Epithelial cell of prostate (primary cell): ENCODE measurements at regions not wholly inside any gene's neighbourhood (a gene's known extent, or its start where the extent isn't known, plus 50 kb on each side); places are given as distances from the start of the nearest gene placed in this dataset.
"Not testable (repeated sequence)": the region's sequence is repeated elsewhere in the genome, so short reads cannot be mapped to it uniquely, and the experiment has no call there.

Source experiments
- DNase-seq: peaks from one replicate; pipeline ENCODE4 v3.0.0-alpha.2; 2011; ENCODE audit warnings: low read depth, low spot score
- H3K27ac ChIP-seq: fragments of 450-650 bp; 2 replicates; pipeline ENCODE4 v1.5.1; 2017; ENCODE audit warnings: mild to moderate bottlenecking

- DNase-seq, result no peak
- no peak overlapping the region for H3K27ac ChIP-seq
These were observed 52.6 kb upstream of the JUN start for GRCh38 chr1:58836408-58836807.

- no peak for DNase-seq
- no peak overlapping the region for H3K27ac ChIP-seq
These were observed 54.0 kb upstream of the JUN start for GRCh38 chr1:58837886-58838285.

GRCh38 chr1:58839147-58839795 lies 55.4 kb upstream of the JUN start:
- no peak for DNase-seq
- H3K27ac ChIP-seq, result no peak overlapping the region

- DNase-seq, result no peak
- H3K27ac ChIP-seq, result no peak overlapping the region
These were observed 56.3 kb upstream of the JUN start for GRCh38 chr1:58839846-58840835.

GRCh38 chr1:58841455-58841854 lies 57.6 kb upstream of the JUN start:
- no peak overlapping the region for H3K27ac ChIP-seq
- no peak for DNase-seq

- DNase-seq, result no peak
- no peak overlapping the region for H3K27ac ChIP-seq
These were observed 59.1 kb upstream of the JUN start for GRCh38 chr1:58842941-58843340.

GRCh38 chr1:58844176-58844575 lies 60.3 kb upstream of the JUN start:
- DNase-seq, result no peak
- H3K27ac ChIP-seq, result no peak overlapping the region

GRCh38 chr1:58845942-58846341 lies 62.1 kb upstream of the JUN start:
- no peak for DNase-seq
- H3K27ac ChIP-seq, result no peak overlapping the region

GRCh38 chr1:58848818-58849411 lies 65.1 kb upstream of the JUN start:
- H3K27ac ChIP-seq, result peak overlapping the region; percentile 89
- peak; percentile 97 for DNase-seq

GRCh38 chr1:58849551-58849950 lies 65.7 kb upstream of the JUN start:
- no peak for DNase-seq
- H3K27ac ChIP-seq, result peak overlapping the region; percentile 89

- peak overlapping the region; percentile 89 for H3K27ac ChIP-seq
- DNase-seq, result no peak
These were observed 66.8 kb upstream of the JUN start for GRCh38 chr1:58850636-58851035.

GRCh38 chr1:58852731-58853485 lies 69.1 kb upstream of the JUN start:
- H3K27ac ChIP-seq, result no peak overlapping the region
- no peak for DNase-seq

- DNase-seq, result no peak
- H3K27ac ChIP-seq, result no peak overlapping the region
These were observed 70.7 kb upstream of the JUN start for GRCh38 chr1:58854576-58854975.

- peak overlapping the region; percentile 2 for H3K27ac ChIP-seq
- no peak for DNase-seq
These were observed 71.7 kb upstream of the JUN start for GRCh38 chr1:58855274-58856165.

GRCh38 chr1:58856281-58856680 lies 72.4 kb upstream of the JUN start:
- H3K27ac ChIP-seq, DNase-seq: not testable (repeated sequence)

GRCh38 chr1:58857680-58858673 lies 74.1 kb upstream of the JUN start:
- H3K27ac ChIP-seq, result no peak overlapping the region
- DNase-seq, result no peak

- DNase-seq, result no peak
- no peak overlapping the region for H3K27ac ChIP-seq
These were observed 76.1 kb upstream of the JUN start for GRCh38 chr1:58859769-58860485.

- DNase-seq, result no peak
- H3K27ac ChIP-seq, result no peak overlapping the region
These were observed 77.2 kb upstream of the JUN start for GRCh38 chr1:58861076-58861475.
